ENCODE measurements at regions not wholly inside any gene's neighbourhood (a gene's known extent, or its start where the extent isn't known, plus 50 kb on each side); places are given as distances from the start of the nearest gene placed in this dataset.

DNA sequence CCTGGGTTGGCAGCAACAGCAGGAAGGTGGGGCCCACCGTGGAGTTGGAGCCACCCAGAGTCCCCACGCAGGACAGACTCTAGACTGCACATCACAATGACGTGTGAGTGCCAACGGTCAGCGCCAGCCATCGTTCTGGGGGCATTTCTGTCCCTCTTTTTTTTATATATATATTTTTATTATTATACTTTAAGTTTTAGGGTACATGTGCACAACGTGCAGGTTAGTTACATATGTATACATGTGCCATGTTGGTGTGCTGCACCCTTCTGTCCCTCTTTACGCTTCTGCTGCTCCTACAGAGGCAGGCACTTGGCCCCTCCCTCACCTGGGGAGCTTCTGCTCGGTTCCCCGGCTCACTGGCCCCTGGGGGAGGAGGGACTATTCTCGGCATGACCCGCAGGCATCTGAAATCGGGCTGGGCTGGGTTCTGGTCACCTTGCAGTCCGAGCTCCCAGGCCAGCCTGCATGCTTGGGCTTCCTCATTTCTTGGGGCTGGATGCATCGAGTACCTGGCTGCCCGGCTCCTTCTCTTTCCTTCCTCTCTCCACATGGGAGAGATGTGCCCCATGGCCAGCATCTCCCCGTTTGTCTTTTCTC lies 787.4 kb downstream of the TBC1D22A start:
- Histone ChIP-seq H3K27me3 (ENCODE audit: control insufficient read depth, insufficient read depth, low read length) (no peaks in the 10 kb centered on the region), H3K36me3 (replicated peaks; ENCODE audit: control insufficient read depth, insufficient read depth, low read length) (no peaks in the 10 kb centered on the region), H3K4me3 (ENCODE audit: insufficient read depth, low read depth, low read length) (no peak overlapping the region)
- DNase-seq = no peak

DNA sequence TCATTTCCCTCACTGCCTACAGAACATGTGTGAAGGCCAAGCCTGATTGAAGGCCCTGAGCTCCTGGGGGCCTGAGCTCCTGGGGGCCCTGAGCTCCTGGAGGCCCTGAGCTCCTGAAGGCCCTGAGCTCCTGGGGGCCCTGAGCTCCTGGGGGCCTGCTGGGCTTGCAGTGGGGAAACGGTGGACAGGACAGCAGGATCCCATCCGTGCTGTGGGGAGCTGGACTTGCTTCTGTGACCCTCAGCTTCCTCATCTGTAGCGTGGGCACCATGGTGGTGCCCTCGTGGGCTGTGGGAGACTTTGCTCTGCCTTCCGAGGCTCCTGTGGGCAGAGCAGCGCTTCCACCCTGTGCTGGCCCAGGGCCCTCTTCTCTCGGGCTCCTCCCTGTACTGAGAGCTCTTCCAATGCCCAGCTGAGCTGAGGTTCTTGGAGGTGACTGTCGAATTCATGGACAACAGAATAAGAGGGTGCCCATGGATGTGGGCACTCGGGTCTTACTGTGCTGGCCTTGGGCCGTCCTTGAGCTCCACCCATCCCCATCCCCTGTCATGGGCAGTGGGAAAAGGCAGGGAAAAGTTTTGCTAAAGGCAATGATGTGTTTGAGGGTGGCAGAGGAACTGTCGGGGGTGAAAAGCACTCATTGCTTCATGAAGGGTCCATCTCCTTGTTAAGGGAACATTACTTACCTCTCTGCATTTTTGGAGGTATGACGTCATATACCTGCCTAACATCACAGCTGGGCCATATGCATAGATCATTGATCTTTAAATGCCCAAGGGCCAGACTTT lies 786.7 kb downstream of the TBC1D22A start:
- H3K27me3 ChIP-seq (ENCODE audit: control insufficient read depth, insufficient read depth, low read length) = no peaks in the 10 kb centered on the region
- H3K4me3 ChIP-seq (ENCODE audit: insufficient read depth, low read depth, low read length) = no peak overlapping the region
- no peak for DNase-seq
- no peaks in the 10 kb centered on the region for H3K36me3 ChIP-seq (replicated peaks; ENCODE audit: control insufficient read depth, insufficient read depth, low read length)

DNA sequence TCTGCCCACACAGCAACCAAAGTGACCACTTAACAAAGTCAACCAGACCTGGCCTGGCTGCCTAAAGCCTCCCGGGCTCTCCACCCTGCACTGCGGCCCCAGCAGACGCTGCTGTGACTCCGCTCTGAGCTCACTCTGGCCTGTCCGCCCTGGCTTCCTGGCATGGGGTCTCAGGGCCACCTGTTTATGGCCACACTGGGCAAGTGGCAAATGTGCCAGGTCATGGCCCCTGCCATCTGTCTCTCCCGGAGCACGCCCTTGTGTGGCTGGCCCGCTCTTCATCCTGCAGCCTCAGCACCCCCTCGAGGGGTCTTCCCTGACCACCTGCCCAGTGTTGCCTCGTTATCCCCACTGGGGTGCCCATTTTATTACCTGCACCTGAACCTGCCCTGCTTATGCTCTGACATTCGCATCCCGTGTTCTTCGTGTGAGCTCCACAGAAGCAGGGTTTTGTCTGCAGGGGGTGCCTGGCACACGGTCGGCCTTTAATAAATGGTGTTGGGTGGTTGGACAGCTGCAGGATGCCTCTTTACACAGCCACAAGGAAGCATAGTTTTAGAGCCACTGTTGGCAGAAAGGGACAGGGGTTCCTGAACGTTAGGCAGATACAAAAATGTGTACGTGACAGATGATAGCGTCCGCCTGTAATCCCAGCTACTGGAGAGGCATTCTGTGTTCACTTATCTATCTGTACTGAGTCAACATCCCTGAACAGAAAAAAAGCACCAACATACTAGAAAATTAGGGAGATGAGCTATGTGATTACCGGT lies 785.6 kb downstream of the TBC1D22A start:
- DNase-seq = no peak
- Histone ChIP-seq H3K36me3 (replicated peaks; ENCODE audit: control insufficient read depth, insufficient read depth, low read length) (no peaks in the 10 kb centered on the region), H3K27me3 (ENCODE audit: control insufficient read depth, insufficient read depth, low read length) (no peaks in the 10 kb centered on the region), H3K4me3 (ENCODE audit: insufficient read depth, low read depth, low read length) (no peak overlapping the region)

DNA sequence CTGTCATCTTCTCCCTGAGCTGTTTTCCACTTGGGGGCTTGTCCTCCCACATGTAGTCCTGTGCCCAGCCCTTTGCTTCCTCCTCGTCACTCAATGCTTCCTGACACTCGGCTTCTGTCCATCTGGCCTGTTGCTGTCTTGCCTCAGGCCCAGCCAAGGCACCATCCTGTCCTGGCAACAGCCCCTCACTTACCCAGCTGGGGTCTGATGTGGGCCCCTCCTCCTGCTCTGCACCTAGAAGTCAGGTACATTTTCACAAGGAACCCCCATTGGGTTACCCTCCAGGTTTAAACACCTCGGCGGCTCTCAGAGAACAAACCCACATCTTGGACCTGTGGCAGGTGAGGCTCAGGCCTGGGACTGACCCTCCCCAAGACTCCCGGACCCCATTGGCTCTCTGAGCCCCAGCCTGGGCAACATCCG lies 784.8 kb downstream of the TBC1D22A start:
- H3K4me3 ChIP-seq (ENCODE audit: insufficient read depth, low read depth, low read length) = no peak overlapping the region
- H3K36me3 ChIP-seq (replicated peaks; ENCODE audit: control insufficient read depth, insufficient read depth, low read length) = no peaks in the 10 kb centered on the region
- no peaks in the 10 kb centered on the region for H3K27me3 ChIP-seq (ENCODE audit: control insufficient read depth, insufficient read depth, low read length)
- DNase-seq = no peak

DNA sequence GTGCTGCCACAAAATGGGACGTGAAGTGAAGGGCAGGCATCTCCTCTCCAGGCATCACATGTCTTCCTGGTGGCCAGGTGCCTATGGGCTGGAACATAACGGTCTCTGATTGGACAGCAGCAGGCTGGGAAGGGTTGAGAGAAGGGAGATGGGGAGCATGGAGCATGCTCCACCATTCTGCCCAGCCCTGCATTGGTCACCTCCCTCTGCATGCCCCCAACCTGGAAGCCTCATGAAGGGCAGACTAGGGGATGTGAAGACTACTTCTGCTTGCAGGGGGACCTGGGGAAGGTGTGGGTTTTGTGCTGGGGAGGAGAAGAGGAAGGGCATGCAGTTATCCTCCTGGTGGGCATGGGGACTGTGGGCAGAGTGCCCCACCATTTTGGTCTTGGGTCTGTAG lies 782.2 kb downstream of the TBC1D22A start:
- no peak for DNase-seq
- Histone ChIP-seq H3K4me3 (ENCODE audit: insufficient read depth, low read depth, low read length) (no peak overlapping the region), H3K27me3 (ENCODE audit: control insufficient read depth, insufficient read depth, low read length) (no peaks in the 10 kb centered on the region), H3K36me3 (replicated peaks; ENCODE audit: control insufficient read depth, insufficient read depth, low read length) (no peaks in the 10 kb centered on the region)

DNA sequence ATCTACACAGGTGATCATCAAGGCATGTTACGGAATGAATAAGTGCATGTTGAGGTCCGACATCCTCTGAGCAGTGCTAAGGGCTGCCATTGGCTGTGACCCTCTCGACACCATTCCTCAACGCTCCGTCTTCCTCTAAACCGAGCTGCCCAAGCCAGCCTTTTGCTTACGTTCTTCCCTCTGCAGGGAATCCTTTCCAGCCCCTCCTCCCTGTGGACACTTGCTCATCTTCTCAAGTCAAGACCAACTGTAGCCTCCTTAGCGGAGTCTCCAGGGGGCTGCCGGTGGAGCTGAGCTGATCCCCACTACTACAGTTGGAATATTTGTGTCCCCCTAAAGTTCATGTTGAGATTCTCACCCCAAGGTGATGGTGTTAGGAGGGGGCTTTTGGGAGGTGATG lies 781.0 kb downstream of the TBC1D22A start:
- H3K36me3 ChIP-seq (replicated peaks; ENCODE audit: control insufficient read depth, insufficient read depth, low read length) = no peaks in the 10 kb centered on the region
- H3K4me3 ChIP-seq (ENCODE audit: insufficient read depth, low read depth, low read length) = no peak overlapping the region
- no peaks in the 10 kb centered on the region for H3K27me3 ChIP-seq (ENCODE audit: control insufficient read depth, insufficient read depth, low read length)
- DNase-seq = no peak

DNA sequence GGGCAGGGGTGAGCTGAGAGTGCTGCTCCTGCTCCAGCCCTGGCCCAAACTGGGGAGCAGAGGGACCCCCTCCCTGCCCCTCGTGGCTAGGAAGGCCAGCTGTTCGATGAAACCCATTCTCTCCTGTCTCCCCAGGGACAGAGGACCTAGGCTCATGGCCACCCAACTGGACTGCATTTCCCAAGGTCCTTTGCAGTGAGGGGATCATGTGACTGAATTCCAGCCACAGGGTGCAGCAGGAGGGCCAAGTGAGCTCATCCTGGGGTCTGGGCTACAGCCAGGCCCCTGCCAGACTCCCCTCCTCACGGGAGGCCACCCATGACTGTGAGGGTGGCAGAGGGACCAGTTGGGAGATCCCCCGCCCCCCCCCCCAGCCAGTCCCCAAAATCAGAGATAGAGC lies 777.6 kb downstream of the TBC1D22A start:
- no peaks in the 10 kb centered on the region for H3K27me3 ChIP-seq (ENCODE audit: control insufficient read depth, insufficient read depth, low read length)
- DNase-seq = no peak
- no peaks in the 10 kb centered on the region for H3K36me3 ChIP-seq (replicated peaks; ENCODE audit: control insufficient read depth, insufficient read depth, low read length)
- no peak overlapping the region for H3K4me3 ChIP-seq (ENCODE audit: insufficient read depth, low read depth, low read length)

DNA sequence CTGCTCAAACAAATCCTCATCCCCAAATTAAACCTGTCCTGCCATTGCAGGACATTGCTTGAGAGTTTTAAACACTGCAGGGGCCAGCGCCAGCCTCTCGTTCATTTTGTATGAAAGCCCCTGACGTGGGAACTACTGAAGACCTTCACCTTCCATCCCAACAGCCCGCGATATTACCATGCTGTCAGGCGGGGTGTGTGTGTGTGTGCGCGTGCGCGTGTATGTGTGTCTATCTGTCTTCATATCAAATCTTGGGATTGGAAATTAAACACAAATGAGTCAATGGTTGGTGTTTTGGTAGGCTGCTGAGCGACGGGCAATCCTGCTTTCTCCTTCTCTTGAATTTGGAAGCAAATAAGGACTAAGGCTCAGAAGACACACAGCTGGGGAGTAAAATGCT lies 776.9 kb downstream of the TBC1D22A start:
- Histone ChIP-seq H3K4me3 (ENCODE audit: insufficient read depth, low read depth, low read length) (no peak overlapping the region), H3K36me3 (replicated peaks; ENCODE audit: control insufficient read depth, insufficient read depth, low read length) (no peaks in the 10 kb centered on the region), H3K27me3 (ENCODE audit: control insufficient read depth, insufficient read depth, low read length) (no peaks in the 10 kb centered on the region)
- DNase-seq = no peak

DNA sequence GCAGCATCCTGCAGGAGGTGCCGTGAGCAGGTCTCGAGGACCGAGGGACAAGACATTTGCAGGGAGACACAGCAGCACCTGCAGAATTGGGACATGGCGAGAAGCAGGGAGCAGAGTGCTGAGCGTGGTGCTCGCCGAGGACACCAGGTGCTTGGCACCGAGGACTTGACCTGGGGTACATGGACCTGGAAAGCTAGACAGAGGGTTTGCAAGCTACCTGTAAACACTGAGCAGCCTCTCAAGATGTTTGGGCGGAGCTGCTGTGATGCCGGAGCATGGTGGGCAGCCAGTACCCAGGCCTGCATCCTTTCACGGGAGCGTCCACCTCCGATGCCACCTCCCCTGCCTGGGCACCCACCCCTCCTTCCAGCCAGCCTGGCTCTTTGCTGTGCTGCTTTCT lies 773.2 kb downstream of the TBC1D22A start:
- no peak for DNase-seq
- H3K4me3 ChIP-seq (ENCODE audit: insufficient read depth, low read depth, low read length) = no peak overlapping the region
- no peaks in the 10 kb centered on the region for H3K27me3 ChIP-seq (ENCODE audit: control insufficient read depth, insufficient read depth, low read length)
- H3K36me3 ChIP-seq (replicated peaks; ENCODE audit: control insufficient read depth, insufficient read depth, low read length) = no peaks in the 10 kb centered on the region

DNA sequence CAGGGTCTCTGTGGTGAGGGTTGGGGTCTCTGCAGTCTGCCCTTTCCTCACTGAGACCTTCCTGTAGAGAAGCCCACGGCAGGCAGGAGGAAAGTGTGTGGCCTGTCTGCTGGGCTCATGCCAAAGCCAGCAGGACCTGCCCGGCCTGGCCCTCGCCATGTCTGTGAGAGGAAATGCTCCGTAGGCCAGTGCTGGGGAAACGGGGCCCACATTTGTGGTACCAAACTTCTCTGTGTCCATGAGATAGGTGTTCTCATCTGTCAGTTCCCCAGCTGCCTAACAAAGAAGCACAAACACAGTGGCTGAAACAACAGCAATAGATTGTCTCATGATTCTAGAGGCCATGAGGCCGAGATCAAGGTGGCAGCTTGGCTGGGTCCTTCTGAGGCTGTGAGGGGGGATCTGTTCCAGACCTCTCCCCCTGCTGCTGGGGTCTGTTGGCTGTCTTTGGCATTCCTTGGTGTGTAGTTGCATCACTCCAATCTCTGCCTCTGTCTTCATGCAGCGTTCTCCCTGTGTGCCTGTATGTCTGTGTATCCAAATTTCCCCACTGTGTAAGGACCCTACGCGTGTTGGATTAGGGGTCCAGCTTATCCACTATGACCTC lies 772.5 kb downstream of the TBC1D22A start:
- no peaks in the 10 kb centered on the region for H3K27me3 ChIP-seq (ENCODE audit: control insufficient read depth, insufficient read depth, low read length)
- H3K36me3 ChIP-seq (replicated peaks; ENCODE audit: control insufficient read depth, insufficient read depth, low read length) = no peaks in the 10 kb centered on the region
- no peak overlapping the region for H3K4me3 ChIP-seq (ENCODE audit: insufficient read depth, low read depth, low read length)
- DNase-seq = no peak

DNA sequence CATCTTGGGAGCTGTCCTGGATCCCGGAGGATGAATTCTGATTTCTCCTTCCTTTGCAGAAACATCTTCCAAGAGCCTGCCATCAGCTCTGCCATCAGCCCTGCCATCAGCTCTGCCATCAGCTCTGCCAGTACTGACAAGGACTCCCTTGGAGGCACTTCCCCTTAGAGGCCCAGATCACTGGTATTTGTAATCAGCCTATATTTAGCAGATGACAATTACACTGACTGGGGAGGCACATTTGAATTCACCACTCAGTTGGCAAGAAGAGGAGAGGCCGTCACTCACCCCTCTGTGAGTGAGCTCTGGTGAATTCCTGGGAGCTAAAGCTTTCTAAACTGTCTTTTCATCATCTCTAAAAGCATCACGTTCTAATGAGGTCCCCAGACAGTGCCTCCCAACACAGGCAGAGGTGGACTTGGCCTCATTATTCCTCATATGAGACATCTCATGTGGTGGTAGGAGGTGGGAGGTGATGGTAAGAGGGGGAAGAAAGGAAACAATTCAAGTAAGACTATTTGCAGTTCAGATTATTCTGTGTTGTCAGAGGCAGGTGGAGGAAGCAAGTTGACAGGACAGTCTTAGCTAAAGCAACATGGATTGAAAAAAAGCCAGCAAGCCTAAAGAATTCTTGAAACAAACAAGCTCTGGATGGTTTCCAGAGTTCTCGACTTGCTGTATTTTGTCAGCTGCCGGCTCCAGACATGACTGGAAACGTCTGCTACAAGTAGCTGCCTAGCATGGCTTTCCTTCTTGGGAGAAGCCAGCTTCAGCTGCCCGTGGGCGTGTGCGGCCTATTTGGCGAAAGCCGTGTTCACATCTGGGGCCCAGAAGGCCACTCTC lies 771.7 kb downstream of the TBC1D22A start:
- no peak overlapping the region for H3K4me3 ChIP-seq (ENCODE audit: insufficient read depth, low read depth, low read length)
- DNase-seq = no peak
- H3K36me3 ChIP-seq (replicated peaks; ENCODE audit: control insufficient read depth, insufficient read depth, low read length) = no peaks in the 10 kb centered on the region
- no peaks in the 10 kb centered on the region for H3K27me3 ChIP-seq (ENCODE audit: control insufficient read depth, insufficient read depth, low read length)

DNA sequence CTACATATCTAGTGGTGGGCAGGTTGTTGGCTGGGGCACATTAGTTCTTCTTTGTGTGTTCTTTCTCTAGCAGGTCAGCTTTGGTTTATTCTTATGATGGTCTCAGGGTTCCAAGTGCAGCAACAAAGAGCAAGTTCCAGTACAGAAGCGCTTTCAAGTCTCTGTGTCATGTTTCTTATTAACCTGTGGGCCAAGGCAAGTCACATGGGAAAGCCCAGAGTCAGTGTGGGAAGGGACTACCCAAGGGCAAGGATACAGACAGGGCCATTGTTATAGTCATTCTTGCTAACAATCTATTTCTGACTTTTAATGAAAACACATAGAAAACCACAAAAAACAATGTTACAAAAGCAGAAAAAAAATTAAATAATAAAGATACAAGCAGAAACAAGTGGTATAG lies 754.6 kb downstream of the TBC1D22A start:
- no peak for DNase-seq
- Histone ChIP-seq H3K27me3 (ENCODE audit: control insufficient read depth, insufficient read depth, low read length) (no peaks in the 10 kb centered on the region), H3K36me3 (replicated peaks; ENCODE audit: control insufficient read depth, insufficient read depth, low read length) (no peaks in the 10 kb centered on the region), H3K4me3 (ENCODE audit: insufficient read depth, low read depth, low read length) (no peak overlapping the region)

DNA sequence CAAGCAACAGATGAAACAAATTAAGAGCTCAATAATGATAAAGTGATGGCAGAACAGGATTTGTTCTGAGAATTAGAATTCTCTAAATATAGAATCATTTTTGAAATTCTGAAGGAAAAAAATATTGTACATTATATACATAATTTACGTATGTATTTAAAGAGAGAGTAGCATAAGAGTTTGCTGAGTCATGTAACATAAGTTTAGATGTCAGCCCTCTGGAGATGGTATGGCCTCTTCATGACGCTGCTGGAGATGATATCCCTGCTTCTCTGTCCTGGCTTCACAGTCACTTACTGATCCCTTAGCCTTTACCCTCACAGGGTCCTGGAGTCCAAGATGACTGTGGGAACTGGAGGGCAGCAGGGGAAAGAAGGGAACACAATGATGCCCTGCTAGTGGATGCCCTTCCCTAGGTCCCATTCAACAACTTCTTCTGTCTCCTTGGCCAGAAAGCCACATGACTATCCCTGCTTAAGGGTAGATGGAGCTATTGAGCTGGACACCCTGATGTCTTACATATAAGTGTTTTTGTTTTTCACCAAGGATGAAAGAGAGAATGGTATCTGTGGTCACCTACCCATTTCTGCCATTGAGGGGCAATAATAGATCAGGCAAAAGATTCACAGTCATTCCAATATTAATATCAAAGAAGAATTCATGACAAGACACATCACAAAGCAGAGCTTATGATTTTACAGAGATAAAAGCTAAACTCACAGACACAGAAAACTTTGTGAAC lies 753.1 kb downstream of the TBC1D22A start:
- Histone ChIP-seq H3K4me3 (ENCODE audit: insufficient read depth, low read depth, low read length) (no peak overlapping the region), H3K27me3 (ENCODE audit: control insufficient read depth, insufficient read depth, low read length) (no peaks in the 10 kb centered on the region), H3K36me3 (replicated peaks; ENCODE audit: control insufficient read depth, insufficient read depth, low read length) (no peaks in the 10 kb centered on the region)
- no peak for DNase-seq

Data from H7 (cell line).